C4-2B (cell line): ENCODE measurements at regions not wholly inside any gene's neighbourhood (a gene's known extent, or its start where the extent isn't known, plus 50 kb on each side); places are given as distances from the start of the nearest gene placed in this dataset.

Source experiments
- H3K27ac ChIP-seq: fragments of 450-650 bp; 2 replicates; pipeline ENCODE4 v1.5.1; 2017
- CTCF ChIP-seq: fragments of 450-650 bp; conservative IDR thresholded peaks from 2 replicates; pipeline ENCODE4 v1.5.1; 2017; ENCODE audit warnings: mild to moderate bottlenecking
- ZFX ChIP-seq: fragments of 450-650 bp; IDR thresholded peaks from 2 replicates; pipeline ENCODE4 v1.6.1; 2017

- H3K27ac ChIP-seq, result no peak overlapping the region
- TF ChIP-seq ZFX (no peak), CTCF (no peak)
Observed at GRCh38 chr4:12978310-12978709, 505.8 kb downstream of the RAB28 start.

- H3K27ac ChIP-seq, result no peak overlapping the region
Observed at GRCh38 chr4:12975511-12975910, 508.6 kb downstream of the RAB28 start.

GRCh38 chr4:12973522-12973921 is 510.6 kb downstream of the RAB28 start:
- TF ChIP-seq CTCF (no peak), ZFX (no peak)
- H3K27ac ChIP-seq, result no peak overlapping the region

More at GRCh38 chr4:12975511-12975910, 508.6 kb downstream of the RAB28 start:
- no peak for TF ChIP-seq ZFX
- no peak for TF ChIP-seq CTCF

GRCh38 chr4:12968345-12968744 is 515.8 kb downstream of the RAB28 start:
- no peak overlapping the region for H3K27ac ChIP-seq

GRCh38 chr4:12966726-12967125 is 517.4 kb downstream of the RAB28 start:
- TF ChIP-seq ZFX, result no peak
- TF ChIP-seq CTCF, result no peak
- no peak overlapping the region for H3K27ac ChIP-seq

More at GRCh38 chr4:12968345-12968744, 515.8 kb downstream of the RAB28 start:
- no peak for TF ChIP-seq ZFX
- TF ChIP-seq CTCF, result no peak

GRCh38 chr4:12965334-12965733 is 518.8 kb downstream of the RAB28 start:
- TF ChIP-seq CTCF (no peak), ZFX (no peak)
- no peak overlapping the region for H3K27ac ChIP-seq

GRCh38 chr4:12963912-12964311 is 520.2 kb downstream of the RAB28 start:
- H3K27ac ChIP-seq, result no peak overlapping the region
- TF ChIP-seq CTCF, result no peak
- TF ChIP-seq ZFX, result no peak
